ENCODE measurements at regions not wholly inside any gene's neighbourhood (a gene's known extent, or its start where the extent isn't known, plus 50 kb on each side); places are given as distances from the start of the nearest gene placed in this dataset.

DNA sequence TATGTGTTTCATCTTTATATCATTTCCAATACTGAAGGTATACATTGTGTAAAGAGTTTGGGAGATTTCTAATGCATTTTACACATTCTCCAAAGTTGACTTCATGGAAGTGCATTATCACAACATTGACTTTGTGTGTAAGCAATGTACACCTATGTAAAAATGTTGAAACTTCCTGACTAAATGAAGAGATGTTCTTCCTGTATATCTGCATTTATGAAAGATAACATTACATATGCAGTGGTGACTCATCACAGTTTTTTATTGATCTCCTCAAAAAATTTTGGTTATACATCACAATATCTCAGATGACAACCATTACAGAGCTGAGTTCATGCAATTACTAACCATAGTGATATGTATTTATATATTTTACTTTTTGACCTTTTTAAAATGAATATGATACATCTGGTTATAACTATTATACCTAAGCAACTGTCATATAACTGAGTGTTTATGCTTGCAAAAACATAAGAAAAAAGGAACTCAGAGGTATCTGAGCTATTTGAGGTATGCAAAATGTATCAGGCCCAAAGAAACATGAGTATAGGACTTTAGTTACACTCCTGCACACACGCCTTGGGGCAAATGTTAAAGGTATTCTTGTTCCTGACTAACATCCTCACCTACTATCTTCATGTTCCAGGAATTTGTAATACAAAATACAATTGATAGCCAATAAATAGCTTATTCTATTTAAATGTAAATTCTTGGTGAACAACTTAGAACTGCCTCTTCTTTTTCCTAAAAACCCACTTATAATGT, 88.2 kb upstream of the OLFM3 start:
- TF ChIP-seq, protein P1, sequence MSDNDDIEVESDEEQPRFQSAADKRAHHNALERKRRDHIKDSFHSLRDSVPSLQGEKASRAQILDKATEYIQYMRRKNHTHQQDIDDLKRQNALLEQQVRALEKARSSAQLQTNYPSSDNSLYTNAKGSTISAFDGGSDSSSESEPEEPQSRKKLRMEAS (IDR thresholded peaks at IDR 0.05), result no peak
- no peak for TF ChIP-seq TAF1 (IDR thresholded peaks at IDR 0.05; ENCODE audit: low read depth)
- no peak for TF ChIP-seq EGR1 (IDR thresholded peaks at IDR 0.05)
- no peak for TF ChIP-seq YY1 (IDR thresholded peaks at IDR 0.05; ENCODE audit: low read depth)
- TF ChIP-seq TCF12 (IDR thresholded peaks at IDR 0.05; ENCODE audit: low read depth), result no peak
- TF ChIP-seq EP300 (IDR thresholded peaks at IDR 0.05; ENCODE audit: borderline replicate concordance), result no peak
- no peak for TF ChIP-seq RAD21 (IDR thresholded peaks at IDR 0.05; ENCODE audit: low read depth)
- TF ChIP-seq, protein P2, sequence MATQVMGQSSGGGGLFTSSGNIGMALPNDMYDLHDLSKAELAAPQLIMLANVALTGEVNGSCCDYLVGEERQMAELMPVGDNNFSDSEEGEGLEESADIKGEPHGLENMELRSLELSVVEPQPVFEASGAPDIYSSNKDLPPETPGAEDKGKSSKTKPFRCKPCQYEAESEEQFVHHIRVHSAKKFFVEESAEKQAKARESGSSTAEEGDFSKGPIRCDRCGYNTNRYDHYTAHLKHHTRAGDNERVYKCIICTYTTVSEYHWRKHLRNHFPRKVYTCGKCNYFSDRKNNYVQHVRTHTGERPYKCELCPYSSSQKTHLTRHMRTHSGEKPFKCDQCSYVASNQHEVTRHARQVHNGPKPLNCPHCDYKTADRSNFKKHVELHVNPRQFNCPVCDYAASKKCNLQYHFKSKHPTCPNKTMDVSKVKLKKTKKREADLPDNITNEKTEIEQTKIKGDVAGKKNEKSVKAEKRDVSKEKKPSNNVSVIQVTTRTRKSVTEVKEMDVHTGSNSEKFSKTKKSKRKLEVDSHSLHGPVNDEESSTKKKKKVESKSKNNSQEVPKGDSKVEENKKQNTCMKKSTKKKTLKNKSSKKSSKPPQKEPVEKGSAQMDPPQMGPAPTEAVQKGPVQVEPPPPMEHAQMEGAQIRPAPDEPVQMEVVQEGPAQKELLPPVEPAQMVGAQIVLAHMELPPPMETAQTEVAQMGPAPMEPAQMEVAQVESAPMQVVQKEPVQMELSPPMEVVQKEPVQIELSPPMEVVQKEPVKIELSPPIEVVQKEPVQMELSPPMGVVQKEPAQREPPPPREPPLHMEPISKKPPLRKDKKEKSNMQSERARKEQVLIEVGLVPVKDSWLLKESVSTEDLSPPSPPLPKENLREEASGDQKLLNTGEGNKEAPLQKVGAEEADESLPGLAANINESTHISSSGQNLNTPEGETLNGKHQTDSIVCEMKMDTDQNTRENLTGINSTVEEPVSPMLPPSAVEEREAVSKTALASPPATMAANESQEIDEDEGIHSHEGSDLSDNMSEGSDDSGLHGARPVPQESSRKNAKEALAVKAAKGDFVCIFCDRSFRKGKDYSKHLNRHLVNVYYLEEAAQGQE (IDR thresholded peaks at IDR 0.05; ENCODE audit: low read depth), result no peak
- no peak for TF ChIP-seq NFIC (IDR thresholded peaks at IDR 0.05)
- no peak for TF ChIP-seq CREB1 (IDR thresholded peaks at IDR 0.05; ENCODE audit: low read depth)
- TF ChIP-seq FOXM1 (IDR thresholded peaks at IDR 0.05; ENCODE audit: borderline replicate concordance, low read depth), result no peak
- TF ChIP-seq ZBTB7A (IDR thresholded peaks at IDR 0.05; ENCODE audit: low read depth), result no peak
